Body of pancreas (tissue), 4 donors: ENCODE measurements at regions not wholly inside any gene's neighbourhood (a gene's known extent, or its start where the extent isn't known, plus 50 kb on each side); places are given as distances from the start of the nearest gene placed in this dataset.

Experiments
- CTCF ChIP-seq, 7 experiments: fragments of 450-650 bp in 4 of 7; fragments of 200-600 bp in 3 of 7; sonication (generic) in 3 of 7; IDR thresholded peaks; one replicate each; pipeline ENCODE4 v1.5.1; 2016 to 2019; ENCODE audit warnings: antibody characterized with exemption in 7 of 7
- POLR2A ChIP-seq, 3 donors: fragments of 450-650 bp; IDR thresholded peaks; one replicate each; pipeline ENCODE4 v1.6.1; 2016; ENCODE audit warnings: antibody characterized with exemption in 3 of 3, mild to moderate bottlenecking in 2 of 3

- no peak for TF ChIP-seq CTCF (IDR thresholded peaks at IDR 0.05)
- no peak for TF ChIP-seq POLR2A (IDR thresholded peaks at IDR 0.05)
Measured at GRCh38 chr2:48229063-48229462, 85.4 kb upstream of the FOXN2 start.
